Esophagus squamous epithelium (tissue), 5 donors: ENCODE measurements at regions not wholly inside any gene's neighbourhood (a gene's known extent, or its start where the extent isn't known, plus 50 kb on each side); places are given as distances from the start of the nearest gene placed in this dataset.

ENCODE experiments used
- DNase-seq: peaks from one replicate; lab custom pipeline; 2025; lab: John Stamatoyannopoulos, UW
- H3K27ac ChIP-seq, 4 donors: fragments of 200-600 bp; sonication (generic); one replicate each; pipeline ENCODE4 v1.5.1; 2016 to 2019; ENCODE audit warnings: mild to moderate bottlenecking in 1 of 4
- H3K27me3 ChIP-seq, 4 donors: fragments of 200-600 bp; sonication (generic); 1 replicate in 3 of 4; 2 replicates in 1 of 4; pipeline versions ENCODE4 v1.5.1 to v1.6.0; 2017 to 2021; ENCODE audit warnings: antibody characterized with exemption in 1 of 4
- H3K36me3 ChIP-seq, 3 donors: fragments of 200-600 bp; sonication (generic); one replicate each; pipeline ENCODE4 v1.5.1; 2016 to 2019
- H3K4me1 ChIP-seq, 3 donors: fragments of 200-600 bp; sonication (generic); one replicate each; pipeline ENCODE4 v1.5.1; 2017 to 2019
- H3K4me3 ChIP-seq, 4 donors: fragments of 200-600 bp; sonication (generic); 1 replicate in 3 of 4; 2 replicates in 1 of 4; pipeline ENCODE4 v1.5.1; 2016 to 2019; ENCODE audit warnings: mild to moderate bottlenecking in 2 of 4, moderate library complexity in 1 of 4
- H3K9me3 ChIP-seq, 3 donors: fragments of 200-600 bp; sonication (generic); one replicate each; pipeline ENCODE4 v1.5.1; 2016 to 2019
- CTCF ChIP-seq, 6 experiments: fragments of 450-650 bp in 4 of 6; fragments of 200-600 bp in 2 of 6; sonication (generic) in 2 of 6; IDR thresholded peaks; one replicate each; pipeline ENCODE4 v1.5.1; 2016 to 2019; ENCODE audit warnings: antibody characterized with exemption in 6 of 6, mild to moderate bottlenecking in 4 of 6, moderate library complexity in 4 of 6
- POLR2A ChIP-seq, 4 donors: fragments of 450-650 bp; IDR thresholded peaks; one replicate each; pipeline ENCODE4 v1.6.1; 2017; ENCODE audit warnings: antibody characterized with exemption in 4 of 4, mild to moderate bottlenecking in 4 of 4, moderate library complexity in 3 of 4
- WGBS, 2 donors: methylation state at CpG; one replicate each; pipeline ENCODE4 v1.1.5; 2018; 5-methylcytosine and 5-hydroxymethylcytosine counted together
- intact Hi-C: fragments of 100-400 bp; cut with DNase I; formaldehyde crosslinking; loops from one replicate; pipeline ENCODE4 v1.15.0; 2022
- donor health status: DM: yes; HTN: yes; CAD: no.

- 62 to 86% methylated on average over 1 of the region's 1 CpG for WGBS, 2 donors
- DNase-seq = no peak
- Histone ChIP-seq H3K36me3 (no peaks in the 10 kb centered on the region), H3K4me1 (no peaks in the 10 kb centered on the region), H3K9me3 (no peaks in the 10 kb centered on the region), H3K27ac (no peak overlapping the region), H3K4me3 (no peak overlapping the region), H3K27me3 (no peaks in the 10 kb centered on the region)
- intact Hi-C loops = no loop called here
- TF ChIP-seq CTCF (IDR thresholded peaks at IDR 0.05) (no peak), POLR2A (IDR thresholded peaks at IDR 0.05) (no peak)
Measured at GRCh38 chr12:102611995-102612394, 131.6 kb upstream of the IGF1 start.

GRCh38 chr12:102609996-102610395 is 129.6 kb upstream of the IGF1 start:
- Histone ChIP-seq H3K36me3 (no peaks in the 10 kb centered on the region), H3K4me1 (no peaks in the 10 kb centered on the region), H3K9me3 (no peaks in the 10 kb centered on the region), H3K27ac (no peak overlapping the region), H3K27me3 (no peaks in the 10 kb centered on the region), H3K4me3 (no peak overlapping the region)
- intact Hi-C loops = no loop called here
- 64 to 83% methylated on average over 1 of the region's 1 CpG for whole genome bisulfite sequencing, 2 donors
- TF ChIP-seq CTCF (IDR thresholded peaks at IDR 0.05) = no peak
- no peak for TF ChIP-seq POLR2A (IDR thresholded peaks at IDR 0.05)
- no peak for DNase-seq

GRCh38 chr12:102603021-102603420 is 122.7 kb upstream of the IGF1 start:
- no peaks in the 10 kb centered on the region for H3K27me3 ChIP-seq
- intact Hi-C loops = no loop called here
- DNase-seq = no peak
- no peak overlapping the region for H3K27ac ChIP-seq
- H3K9me3 ChIP-seq = no peaks in the 10 kb centered on the region
- no peaks in the 10 kb centered on the region for H3K4me1 ChIP-seq
- TF ChIP-seq CTCF (IDR thresholded peaks at IDR 0.05) (no peak), POLR2A (IDR thresholded peaks at IDR 0.05) (no peak)
- no peaks in the 10 kb centered on the region for H3K36me3 ChIP-seq
- H3K4me3 ChIP-seq = no peak overlapping the region
- 39 to 40% methylated on average over 2 of the region's 2 CpGs for WGBS, 2 donors

- H3K9me3 ChIP-seq = no peaks in the 10 kb centered on the region
- no peaks in the 10 kb centered on the region for H3K4me1 ChIP-seq
- WGBS, 2 donors = 29 to 67% methylated on average over 1 of the region's 1 CpG
- H3K27ac ChIP-seq = no peak overlapping the region
- no peaks in the 10 kb centered on the region for H3K36me3 ChIP-seq
- no peaks in the 10 kb centered on the region for H3K27me3 ChIP-seq
- intact Hi-C loops = no loop called here
- no peak overlapping the region for H3K4me3 ChIP-seq
- TF ChIP-seq POLR2A (IDR thresholded peaks at IDR 0.05) (no peak), CTCF (IDR thresholded peaks at IDR 0.05) (no peak)
- no peak for DNase-seq
Measured at GRCh38 chr12:102602521-102602920, 122.2 kb upstream of the IGF1 start.

GRCh38 chr12:102601621-102602020 is 121.3 kb upstream of the IGF1 start:
- Histone ChIP-seq H3K27ac (no peak overlapping the region), H3K4me3 (no peak overlapping the region), H3K9me3 (no peaks in the 10 kb centered on the region), H3K27me3 (no peaks in the 10 kb centered on the region), H3K36me3 (no peaks in the 10 kb centered on the region), H3K4me1 (no peaks in the 10 kb centered on the region)
- intact Hi-C loops = no loop called here
- no peak for DNase-seq
- WGBS, 2 donors = 76 to 81% methylated on average over 5 of the region's 5 CpGs
- TF ChIP-seq POLR2A (IDR thresholded peaks at IDR 0.05) (no peak), CTCF (IDR thresholded peaks at IDR 0.05) (no peak)
